Erythroblast (primary cell): ENCODE measurements at regions not wholly inside any gene's neighbourhood (a gene's known extent, or its start where the extent isn't known, plus 50 kb on each side); places are given as distances from the start of the nearest gene placed in this dataset.

Source experiments
- GATA1 ChIP-seq: IDR thresholded peaks from 2 replicates; pipeline ENCODE4 v1.6.1; 2011; ENCODE audit warnings: low read depth, mild to moderate bottlenecking, control low read depth, low read length, moderate library complexity
- POLR2A ChIP-seq: IDR thresholded peaks from 2 replicates; pipeline ENCODE4 v1.6.1; 2011; ENCODE audit warnings: mild to moderate bottlenecking, low read length

- TF ChIP-seq POLR2A = no peak
- no peak for TF ChIP-seq GATA1
Measured at GRCh38 chr10:31582365-31583052, 263.5 kb downstream of the ZEB1 start.
